Mucosa of descending colon (tissue), 3 donors: ENCODE measurements at regions not wholly inside any gene's neighbourhood (a gene's known extent, or its start where the extent isn't known, plus 50 kb on each side); places are given as distances from the start of the nearest gene placed in this dataset.

Experiments used
- ATAC-seq: fragments of 200-7000 bp; cut with Tn5 transposase; one replicate; pipeline ENCODE4 v1.9.1; 2020; ENCODE audit warnings: mild to moderate bottlenecking, moderate library complexity
- DNase-seq, 3 donors: peaks; one replicate each; pipeline ENCODE4 v3.0.0-alpha.2; 2020
- H3K36me3 ChIP-seq: fragments of 200-600 bp; one replicate; pipeline ENCODE4 v1.8.0; 2021; ENCODE audit warnings: low read depth, mild to moderate bottlenecking
- H3K4me1 ChIP-seq: fragments of 200-600 bp; one replicate; pipeline ENCODE4 v1.8.0; 2021; ENCODE audit warnings: low read depth, mild to moderate bottlenecking
- H3K4me3 ChIP-seq: fragments of 200-600 bp; one replicate; pipeline ENCODE4 v1.8.0; 2021; ENCODE audit warnings: mild to moderate bottlenecking
- H3K9me3 ChIP-seq: fragments of 200-600 bp; one replicate; pipeline ENCODE4 v1.8.0; 2021; ENCODE audit warnings: mild to moderate bottlenecking
- CTCF ChIP-seq: fragments of 200-600 bp; IDR thresholded peaks from one replicate; pipeline ENCODE4 v1.8.0; 2022; ENCODE audit warnings: antibody characterized with exemption, mild to moderate bottlenecking
- intact Hi-C, 2 donors: fragments of 100-400 bp; cut with DNase I in 1 of 2; cut with micrococcal nuclease in 1 of 2; formaldehyde crosslinking; loops; one replicate each; pipeline versions ENCODE4 v1.11.0 to v1.11.1; 2022; cut with DNase I, micrococcal nuclease
- donor health status: DM: no; HTN: no; CAD: no; lungs with moderate emphysema.
- donor health status: DM: no; HTN: no; CAD: no.
- donor health status: DM: no; HTN: yes; CAD: no.

GRCh38 chr2:187799601-187800000 is 245.4 kb upstream of the TFPI start:
- Histone ChIP-seq H3K36me3 (no peaks in the 10 kb centered on the region), H3K4me3 (no peak overlapping the region), H3K4me1 (no peaks in the 10 kb centered on the region), H3K9me3 (no peaks in the 10 kb centered on the region)
- DNase-seq (no peak), ATAC-seq (no peak)
- intact Hi-C loops: no loop called here
- TF ChIP-seq CTCF: no peak

DNA sequence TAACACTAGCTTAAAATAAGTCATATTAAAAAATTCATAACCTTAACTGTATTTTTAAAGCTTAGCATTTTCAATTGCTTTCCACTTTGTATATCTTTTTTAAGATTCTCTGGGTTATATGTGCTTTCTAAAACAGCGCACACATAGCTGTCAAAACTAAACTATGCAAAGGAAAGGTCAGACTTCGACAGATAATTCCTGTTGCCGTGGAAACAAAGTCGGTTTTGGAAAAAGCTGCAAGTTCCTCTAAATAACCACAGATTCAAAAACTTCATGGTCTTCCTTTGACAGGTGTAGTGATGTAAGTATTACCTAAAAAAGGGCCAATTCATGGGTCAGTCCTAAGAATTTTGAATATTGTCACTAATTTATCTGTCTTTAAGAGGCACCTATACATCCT is 249.6 kb upstream of the TFPI start:
- no peaks in the 10 kb centered on the region for H3K4me1 ChIP-seq
- no peak for DNase-seq
- TF ChIP-seq CTCF: no peak

DNA sequence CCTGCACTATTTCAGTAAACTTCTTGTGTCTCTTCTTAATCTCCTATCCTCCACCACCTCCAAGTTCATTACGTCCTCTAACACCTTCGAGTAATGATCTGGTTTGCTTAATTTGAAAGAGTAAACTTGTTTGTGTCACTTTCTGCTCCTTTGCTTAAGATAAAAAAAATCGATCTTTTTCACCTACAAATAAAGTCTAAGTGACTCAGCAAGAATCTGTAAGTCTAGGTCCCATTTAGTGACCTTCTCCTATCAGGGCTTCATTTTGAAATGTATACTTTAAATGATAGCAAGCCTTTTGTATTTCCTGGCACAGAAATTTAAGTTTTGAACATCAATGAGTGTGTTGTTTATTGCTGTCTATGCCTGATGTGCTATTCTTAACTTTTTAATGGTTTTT is 260.9 kb upstream of the TFPI start:
- no peak for ATAC-seq

More for the DNA sequence above, 249.6 kb upstream of the TFPI start:
- H3K4me3 ChIP-seq: no peak overlapping the region
- no peaks in the 10 kb centered on the region for H3K9me3 ChIP-seq
- no peaks in the 10 kb centered on the region for H3K36me3 ChIP-seq
- intact Hi-C loops: no loop called here
- no peak for ATAC-seq

GRCh38 chr2:187819624-187820023 is 265.4 kb upstream of the TFPI start:
- Histone ChIP-seq H3K36me3 (no peaks in the 10 kb centered on the region), H3K4me1 (no peaks in the 10 kb centered on the region), H3K9me3 (no peaks in the 10 kb centered on the region), H3K4me3 (no peak overlapping the region)
- TF ChIP-seq CTCF: no peak
- DNase-seq (no peak), ATAC-seq (no peak)
- intact Hi-C loops: no loop called here

More for the DNA sequence above, 260.9 kb upstream of the TFPI start:
- no peak for DNase-seq
- H3K36me3 ChIP-seq: no peaks in the 10 kb centered on the region
- no peak overlapping the region for H3K4me3 ChIP-seq
- no peaks in the 10 kb centered on the region for H3K4me1 ChIP-seq
- no peak for TF ChIP-seq CTCF
- H3K9me3 ChIP-seq: no peaks in the 10 kb centered on the region
- intact Hi-C loops: no loop called here

DNA sequence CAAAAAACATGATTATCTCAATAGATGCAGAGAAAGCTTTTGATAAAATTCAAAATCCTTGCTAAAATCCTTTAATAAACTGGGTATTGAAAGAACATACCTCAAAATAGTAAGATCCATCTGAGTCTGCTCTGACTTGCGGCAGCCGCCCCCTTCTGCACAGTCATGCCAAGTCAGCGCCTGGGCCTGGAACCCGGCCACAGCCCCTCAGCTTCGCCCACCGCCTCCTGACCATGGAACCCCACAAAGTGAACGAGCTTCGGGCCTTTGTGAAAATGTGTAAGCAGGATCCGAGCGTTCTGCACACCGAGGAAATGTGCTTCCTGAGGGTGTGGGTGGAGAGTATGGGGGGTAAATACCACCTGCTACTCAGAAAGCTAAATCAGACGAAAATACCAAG is 270.9 kb upstream of the TFPI start:
- Histone ChIP-seq H3K9me3 (no peaks in the 10 kb centered on the region), H3K4me3 (no peak overlapping the region), H3K36me3 (no peaks in the 10 kb centered on the region), H3K4me1 (no peaks in the 10 kb centered on the region)
- ATAC-seq (no peak), DNase-seq (no peak)
- TF ChIP-seq CTCF: no peak
- intact Hi-C loops: no loop called here

- H3K9me3 ChIP-seq: no peaks in the 10 kb centered on the region
- H3K4me1 ChIP-seq: no peaks in the 10 kb centered on the region
- no peaks in the 10 kb centered on the region for H3K36me3 ChIP-seq
- intact Hi-C loops: no loop called here
- no peak for TF ChIP-seq CTCF
- no peak for DNase-seq
- no peak for ATAC-seq
- no peak overlapping the region for H3K4me3 ChIP-seq
Measured at GRCh38 chr2:187826023-187826422, 271.8 kb upstream of the TFPI start.
